Adipose tissue (tissue), 3 donors: ENCODE measurements at regions not wholly inside any gene's neighbourhood (a gene's known extent, or its start where the extent isn't known, plus 50 kb on each side); places are given as distances from the start of the nearest gene placed in this dataset.
"Not testable (repeated sequence)": the region's sequence is repeated elsewhere in the genome, so short reads cannot be mapped to it uniquely, and the experiment has no call there.

Experiments
- H3K27ac ChIP-seq: one replicate; pipeline ENCODE4 v1.5.1; 2013; ENCODE audit warnings: low read depth, low read length
- WGBS, 3 donors: extraction: QIAGEN DNeasy Blood & Tissue Kit; methylation state at CpG; one replicate each; pipeline ENCODE4 v1.1.7; 2013; 5-methylcytosine and 5-hydroxymethylcytosine counted together
- donor health status: healthy with polysubstance abuse.
- donor health status: Bipolar disorder and iron deficiency.
- donor health status: healthy.

DNA sequence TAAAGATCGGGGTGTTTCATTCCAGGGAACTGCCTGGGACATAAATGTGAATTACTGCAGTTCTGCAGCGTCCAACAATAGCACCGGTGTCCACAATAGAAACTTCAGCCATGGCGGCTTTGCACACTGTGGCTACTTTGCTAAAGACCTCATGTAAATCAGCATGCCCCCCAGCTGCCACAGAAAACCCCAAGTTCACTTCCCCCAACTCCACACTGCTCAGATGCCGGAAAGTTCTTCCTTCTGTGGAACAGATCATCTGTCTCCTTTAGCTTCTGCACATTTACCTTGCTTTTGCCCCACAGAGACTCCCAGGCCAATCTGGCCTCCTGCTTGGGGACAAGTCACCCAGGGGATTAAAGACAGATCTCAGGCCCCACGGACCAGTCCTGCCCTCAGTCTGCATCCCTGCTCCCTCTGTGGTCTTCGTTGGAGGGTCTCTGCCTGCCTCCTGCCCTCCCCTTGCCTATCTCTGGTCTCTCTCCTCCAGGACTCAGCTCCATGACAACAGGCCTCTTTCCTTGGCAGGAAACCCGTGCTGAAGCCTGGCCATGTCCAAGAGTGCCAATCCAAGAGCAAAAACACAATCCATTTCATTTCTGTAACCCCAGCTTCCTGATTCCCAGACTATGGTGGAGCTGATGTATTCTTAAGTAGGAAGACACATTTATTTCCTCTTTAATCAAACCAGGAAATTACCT is 403.2 kb downstream of the RPS24 start:
- H3K27ac ChIP-seq: no peak overlapping the region
- WGBS, 3 donors: 79 to 83% (median 82%) methylated on average over 8 of the region's 8 CpGs

DNA sequence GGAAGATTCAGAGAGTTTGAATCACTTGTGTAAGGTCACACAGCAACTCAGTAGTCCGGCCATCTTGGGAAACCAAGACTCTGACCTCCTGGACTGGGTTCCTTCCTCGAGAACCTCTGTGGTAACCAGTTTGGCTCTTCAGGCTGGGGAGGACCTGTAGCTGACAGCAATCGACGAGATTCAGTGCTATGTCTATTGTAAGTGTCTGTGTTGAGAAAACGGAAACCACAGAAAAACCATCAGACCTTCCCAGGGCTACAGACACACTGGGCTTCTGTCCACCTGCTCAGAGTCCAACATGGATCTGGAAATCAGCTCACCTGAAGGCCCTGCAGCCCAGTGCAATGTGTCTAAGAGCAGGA is 403.7 kb downstream of the RPS24 start:
- H3K27ac ChIP-seq: no peak overlapping the region
- 79 to 91% (median 82%) methylated on average over 5 of the region's 5 CpGs for WGBS, 3 donors

DNA sequence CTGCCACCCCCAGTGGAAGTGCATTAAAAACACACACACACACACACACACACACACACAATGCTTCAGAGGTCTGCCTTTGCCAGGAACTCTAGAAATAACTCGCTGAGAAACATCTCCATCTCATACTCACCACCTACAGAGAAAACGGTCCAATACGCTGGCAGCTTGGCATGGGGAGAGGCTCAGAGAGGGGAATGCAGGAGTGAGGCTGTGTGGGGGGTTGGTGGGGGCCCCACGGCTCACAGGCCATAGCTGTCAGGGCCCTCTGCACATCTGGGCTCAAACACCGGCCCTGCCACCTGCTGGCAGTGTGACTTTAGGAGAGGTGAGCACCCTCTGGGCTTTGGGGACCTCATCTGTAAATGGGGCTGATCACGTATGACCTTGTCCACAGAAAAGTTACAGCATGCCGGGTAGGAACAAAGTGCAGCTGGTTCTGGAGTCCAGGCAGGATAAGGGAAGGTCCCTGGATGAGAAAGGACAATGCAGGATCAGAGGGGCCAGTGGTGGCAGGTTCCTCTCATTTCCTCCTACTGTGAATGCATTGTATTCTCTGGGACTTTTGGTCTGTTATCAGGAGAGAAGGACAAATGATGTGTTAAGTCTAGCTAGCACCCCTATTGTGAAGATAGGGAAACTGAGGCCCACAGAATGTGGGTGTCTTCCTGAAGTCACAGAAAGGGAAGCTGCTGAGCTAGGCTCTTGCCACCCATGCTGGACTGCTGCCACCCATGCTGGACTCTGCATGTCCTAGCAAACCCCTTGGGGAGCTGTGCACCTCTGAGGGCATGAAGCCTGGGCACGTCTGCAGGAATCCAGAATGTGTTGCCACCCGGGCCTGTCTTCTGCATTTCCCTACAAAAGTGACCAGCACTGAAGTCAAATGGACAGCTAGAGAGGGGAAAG is 404.6 kb downstream of the RPS24 start:
- 63 to 69% (median 65%) methylated on average over 9 of the region's 9 CpGs for WGBS, 3 donors
- no peak overlapping the region for H3K27ac ChIP-seq

DNA sequence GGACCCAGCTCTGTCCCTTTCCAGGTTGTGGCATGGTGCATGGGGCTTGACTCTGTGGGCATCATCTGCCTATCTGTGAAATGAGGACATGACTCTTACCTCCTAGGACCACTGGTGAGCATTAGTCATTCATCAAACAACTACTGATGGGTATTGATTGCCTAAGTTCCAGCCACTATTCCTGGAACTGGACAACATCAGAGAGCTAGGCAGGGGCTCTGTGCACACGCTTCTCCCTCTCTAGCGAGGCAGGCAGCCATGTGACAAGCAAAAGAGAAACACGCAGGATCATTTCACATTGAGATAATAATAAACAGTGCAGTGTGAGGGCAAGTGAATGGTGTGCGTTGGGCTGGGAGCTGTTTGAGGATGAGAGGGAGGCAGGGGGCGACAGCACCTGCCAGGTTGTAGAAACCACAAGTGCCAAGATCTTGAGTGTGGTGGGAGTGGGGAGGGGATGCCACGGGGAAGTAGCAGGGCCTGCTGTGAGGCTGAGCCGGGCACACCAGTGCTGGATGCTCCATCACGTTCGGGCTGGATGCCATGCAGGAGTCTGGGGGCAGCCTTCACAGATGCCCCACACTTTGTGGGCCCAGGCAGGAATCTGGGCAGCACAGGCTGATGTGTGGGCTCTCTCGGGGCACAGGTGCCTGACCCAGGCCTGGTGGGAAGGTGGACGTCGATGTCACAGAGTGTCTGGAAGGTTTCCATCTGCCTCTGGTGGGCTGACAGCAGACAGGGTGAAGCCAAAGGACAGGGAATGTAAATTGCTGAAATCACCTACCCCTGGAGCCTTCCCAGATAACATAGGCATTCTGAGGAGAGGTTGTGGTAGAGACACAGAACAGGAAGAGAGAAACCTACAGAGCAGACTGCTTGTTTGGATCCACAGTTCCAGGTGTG is 405.5 kb downstream of the RPS24 start:
- 86 to 89% (median 88%) methylated on average over 12 of the region's 12 CpGs for WGBS, 3 donors

DNA sequence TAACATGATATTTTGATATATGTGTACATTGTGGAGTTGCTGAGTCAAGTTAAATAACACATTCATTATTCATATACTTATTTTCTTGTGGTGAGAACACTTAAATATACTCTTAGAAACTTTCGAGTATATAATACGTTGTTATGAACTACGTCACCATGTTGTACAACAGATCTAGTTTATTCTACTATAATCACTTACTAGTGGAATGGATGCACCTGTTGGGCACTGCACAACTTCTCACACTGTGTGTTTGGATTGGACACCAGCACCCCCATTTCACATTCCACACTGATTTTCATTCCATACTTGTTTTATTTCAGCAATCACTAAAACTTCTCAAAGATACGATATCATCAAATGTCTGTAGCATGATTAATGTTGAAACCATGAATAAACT is 407.3 kb downstream of the RPS24 start:
- 59 to 97% (median 96%) methylated on average over 4 of the region's 4 CpGs for WGBS, 3 donors
- H3K27ac ChIP-seq: no peak overlapping the region

More for the DNA sequence above, 405.5 kb downstream of the RPS24 start:
- no peak overlapping the region for H3K27ac ChIP-seq

DNA sequence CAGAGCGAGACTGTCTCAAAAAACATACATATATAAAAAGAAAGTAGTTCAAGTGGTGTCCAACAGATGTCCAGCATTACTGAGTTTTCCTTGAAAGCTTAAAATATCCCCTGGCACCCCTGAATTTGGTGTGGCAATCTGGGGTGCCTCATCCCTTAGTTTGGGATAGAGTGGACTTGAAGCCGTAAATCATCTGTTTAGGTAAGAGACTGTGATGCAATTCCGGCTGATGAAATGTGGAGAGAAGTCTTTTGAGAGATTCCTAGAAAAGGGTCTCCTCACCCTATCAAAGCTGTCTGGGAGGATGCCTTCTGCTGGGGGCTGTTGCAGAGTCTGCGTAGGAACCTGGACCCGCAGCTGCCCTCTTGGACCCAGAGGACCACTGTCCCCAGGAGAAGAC is 408.0 kb downstream of the RPS24 start:
- 86 to 94% (median 88%) methylated on average over 5 of the region's 5 CpGs for WGBS, 3 donors
- no peak overlapping the region for H3K27ac ChIP-seq

DNA sequence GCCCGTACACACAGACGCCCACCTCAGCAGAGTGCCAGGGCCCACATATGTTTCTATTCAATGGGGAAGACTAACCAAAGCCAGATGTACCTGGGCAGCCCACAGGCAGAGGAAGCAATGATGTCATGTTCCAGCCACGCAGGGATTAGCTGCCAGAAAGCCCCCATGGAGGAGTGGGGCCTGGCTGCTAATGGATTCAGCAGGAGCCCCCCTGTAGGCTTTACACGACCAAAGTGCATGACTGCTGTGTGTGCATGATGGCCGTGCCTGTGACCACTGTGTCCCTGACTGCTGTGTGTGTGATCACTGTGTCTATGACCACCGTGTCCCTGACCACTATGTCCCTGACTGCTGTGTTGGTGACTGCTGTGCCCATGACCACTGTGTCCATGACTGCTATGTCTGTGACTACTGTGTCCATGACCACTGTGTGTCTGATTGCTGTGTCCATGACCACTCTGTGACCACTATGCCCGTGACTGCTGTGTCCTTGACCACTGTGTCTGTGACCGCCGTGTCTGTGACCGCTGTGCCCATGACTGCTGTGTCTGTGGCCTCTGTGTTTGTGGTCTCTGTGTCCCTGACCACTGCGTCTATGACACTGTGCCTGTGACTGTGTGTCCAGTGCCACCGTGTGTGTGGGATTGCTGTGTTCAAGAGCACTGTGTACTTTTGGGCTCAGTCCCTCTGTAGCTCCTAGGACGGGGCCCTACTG is 409.3 kb downstream of the RPS24 start:
- WGBS, 3 donors: 86 to 89% (median 89%) methylated on average over 13 of the region's 13 CpGs
- no peak overlapping the region for H3K27ac ChIP-seq

DNA sequence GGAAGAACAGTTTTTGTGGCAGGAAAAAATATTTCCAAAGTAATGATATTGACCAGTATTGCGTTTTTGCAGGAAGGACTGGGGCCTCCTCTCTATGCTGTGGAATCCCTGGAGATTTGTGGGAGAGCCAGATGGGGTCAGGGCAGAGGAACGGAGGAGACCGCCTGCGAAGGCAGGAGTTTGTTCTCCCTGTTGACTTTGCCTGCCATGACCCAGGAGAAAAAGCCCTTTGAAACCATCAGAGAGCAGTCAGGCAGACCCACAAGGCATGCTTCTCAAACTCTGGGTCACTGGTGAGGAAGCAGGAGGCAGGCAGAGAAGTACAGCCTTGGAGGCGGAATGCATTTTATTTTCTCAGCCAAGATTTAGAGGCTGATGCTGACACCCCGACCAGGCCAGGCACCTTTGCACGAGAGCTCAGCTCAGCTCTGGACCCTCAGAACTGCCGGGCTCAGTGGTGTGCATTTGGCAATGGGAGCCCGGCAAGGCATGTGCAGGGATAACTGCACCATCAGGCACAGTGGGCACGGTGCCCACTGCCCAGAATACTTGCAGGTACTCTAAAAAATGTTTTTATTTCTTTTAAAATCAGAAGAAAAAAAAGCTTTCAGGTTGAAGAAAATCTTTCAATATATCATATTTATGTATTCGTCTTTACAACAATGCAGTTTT is 410.4 kb downstream of the RPS24 start:
- H3K27ac ChIP-seq: no peak overlapping the region
- 74 to 84% (median 81%) methylated on average over 11 of the region's 11 CpGs for WGBS, 3 donors

DNA sequence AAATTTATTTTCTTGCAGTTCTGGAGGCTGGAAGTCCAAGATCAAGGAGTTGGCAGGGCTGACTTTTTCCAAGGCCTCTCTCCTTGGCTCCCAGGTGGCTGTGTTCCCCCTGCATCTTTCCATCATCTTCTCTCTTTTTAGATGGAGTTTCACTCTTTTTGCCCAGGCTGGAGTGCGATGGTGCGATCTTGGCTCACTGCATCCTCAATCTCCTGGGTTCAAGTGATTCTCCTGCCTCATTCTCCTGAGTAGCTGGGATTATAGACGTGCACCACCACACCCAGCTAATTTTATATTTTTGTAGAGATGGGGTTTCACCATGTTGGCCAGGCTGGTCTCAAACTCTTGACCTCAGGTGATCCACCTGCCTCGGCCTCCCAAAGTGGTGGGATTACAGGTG is 411.1 kb downstream of the RPS24 start:
- not testable (repeated sequence) for H3K27ac ChIP-seq
- 72 to 96% (median 79%) methylated on average over 4 of the region's 4 CpGs for WGBS, 3 donors

DNA sequence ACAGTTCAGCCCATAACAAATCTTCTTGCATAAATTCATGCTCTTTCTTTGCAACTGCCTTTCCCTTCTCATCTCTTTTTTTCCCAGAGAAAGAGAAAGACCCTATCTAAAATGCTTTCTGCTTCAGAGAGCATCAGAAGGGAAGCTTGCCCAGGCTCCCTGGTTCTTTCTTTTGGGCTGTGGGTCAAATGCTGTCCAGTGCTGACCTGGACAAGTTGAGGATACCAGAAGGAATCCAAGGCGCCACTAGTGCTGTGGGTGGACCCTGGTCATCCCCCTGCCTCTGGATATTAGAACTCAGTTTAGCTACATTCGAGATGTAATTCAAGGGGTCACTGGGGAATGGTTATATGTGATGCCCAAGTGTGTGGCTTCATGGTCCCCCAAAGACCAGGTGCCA is 411.6 kb downstream of the RPS24 start:
- H3K27ac ChIP-seq: no peak overlapping the region
- 89 to 96% (median 93%) methylated on average over 2 of the region's 2 CpGs for WGBS, 3 donors

DNA sequence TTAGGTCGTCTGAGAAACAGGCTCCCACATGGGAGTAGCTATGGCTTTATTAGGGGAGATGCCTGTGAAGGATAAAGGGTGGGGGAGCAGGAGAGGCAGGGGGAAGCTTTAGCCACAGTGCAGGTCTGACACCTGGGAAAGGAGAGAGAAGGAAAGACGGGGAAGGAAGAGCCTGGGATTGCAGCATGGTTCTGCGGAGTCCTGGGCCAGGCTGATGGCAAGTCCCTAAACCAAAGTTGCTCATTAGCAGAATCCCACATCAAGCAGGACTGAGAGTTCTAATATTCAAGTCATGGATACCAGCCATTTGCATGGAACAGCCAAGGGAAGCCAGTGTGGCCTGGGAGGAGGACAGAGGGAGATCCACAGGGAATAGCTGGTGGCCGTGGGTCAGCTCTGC is 414.8 kb downstream of the RPS24 start:
- no peak overlapping the region for H3K27ac ChIP-seq
- 80% methylated on average over 4 of the region's 4 CpGs for WGBS, 3 donors

DNA sequence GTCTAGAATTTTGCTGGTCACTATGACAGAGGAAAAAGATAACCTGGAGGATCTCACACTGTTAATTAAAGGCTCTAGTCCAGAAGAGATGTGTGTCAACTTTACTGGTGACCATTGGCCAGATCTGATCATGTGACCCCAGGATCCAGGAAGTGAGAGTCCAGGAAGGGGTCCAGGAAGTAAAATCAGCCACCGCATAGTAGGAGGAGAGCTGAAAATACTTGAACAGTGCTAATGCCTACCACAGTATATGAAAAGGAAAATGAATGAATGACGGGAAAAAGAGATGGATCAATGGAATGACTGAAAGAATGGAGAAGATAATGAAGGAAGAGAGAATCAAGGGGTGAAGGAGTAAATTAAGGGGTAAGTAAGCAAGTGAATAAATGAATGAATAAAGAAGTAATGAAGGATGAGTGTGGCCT is 415.3 kb downstream of the RPS24 start:
- H3K27ac ChIP-seq: no peak overlapping the region
- 86 to 91% (median 89%) methylated on average over 2 of the region's 2 CpGs for WGBS, 3 donors

DNA sequence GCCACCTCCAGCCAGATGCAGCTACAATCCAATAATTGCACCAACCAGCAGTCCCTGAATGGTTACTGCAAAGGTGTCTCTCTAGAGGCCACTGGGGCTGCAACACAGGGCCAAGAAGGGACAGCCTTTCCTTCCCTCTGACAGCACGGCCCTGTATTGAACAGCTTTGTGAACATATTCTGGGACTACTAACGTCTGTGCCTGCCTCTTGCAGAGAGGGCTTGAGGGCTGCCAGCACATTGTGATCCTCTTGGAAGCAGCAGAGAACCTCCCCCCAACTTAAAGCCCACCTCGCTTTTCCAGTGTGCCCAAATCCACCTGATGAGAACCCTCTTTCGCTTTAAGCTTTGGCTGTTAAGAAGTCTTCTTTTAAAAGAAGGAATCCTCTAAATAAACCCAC is 415.9 kb downstream of the RPS24 start:
- H3K27ac ChIP-seq: no peak overlapping the region

DNA sequence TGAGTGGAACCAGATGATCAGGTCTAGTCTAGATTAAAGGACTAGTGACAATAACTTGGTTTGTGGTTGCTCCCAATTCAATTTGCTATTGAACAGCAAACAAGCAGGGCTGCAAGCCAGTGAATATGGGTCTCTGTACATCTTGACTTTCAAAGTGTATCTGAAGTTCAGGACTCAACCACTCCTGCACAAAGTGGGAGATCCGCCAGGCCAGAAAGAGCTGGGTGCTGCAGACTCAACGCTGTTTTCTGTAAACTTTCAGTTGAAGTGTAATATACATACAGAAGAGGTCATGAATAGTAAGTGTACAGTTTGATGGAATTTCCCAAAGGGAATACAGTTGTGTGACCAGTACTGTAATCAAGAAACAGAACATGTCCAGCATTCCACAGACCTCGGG is 416.6 kb downstream of the RPS24 start:
- 79 to 90% (median 87%) methylated on average over 3 of the region's 3 CpGs for WGBS, 3 donors

More for the DNA sequence above, 415.9 kb downstream of the RPS24 start:
- WGBS, 3 donors: 86 to 95% (median 88%) methylated on average over 4 of the region's 4 CpGs

DNA sequence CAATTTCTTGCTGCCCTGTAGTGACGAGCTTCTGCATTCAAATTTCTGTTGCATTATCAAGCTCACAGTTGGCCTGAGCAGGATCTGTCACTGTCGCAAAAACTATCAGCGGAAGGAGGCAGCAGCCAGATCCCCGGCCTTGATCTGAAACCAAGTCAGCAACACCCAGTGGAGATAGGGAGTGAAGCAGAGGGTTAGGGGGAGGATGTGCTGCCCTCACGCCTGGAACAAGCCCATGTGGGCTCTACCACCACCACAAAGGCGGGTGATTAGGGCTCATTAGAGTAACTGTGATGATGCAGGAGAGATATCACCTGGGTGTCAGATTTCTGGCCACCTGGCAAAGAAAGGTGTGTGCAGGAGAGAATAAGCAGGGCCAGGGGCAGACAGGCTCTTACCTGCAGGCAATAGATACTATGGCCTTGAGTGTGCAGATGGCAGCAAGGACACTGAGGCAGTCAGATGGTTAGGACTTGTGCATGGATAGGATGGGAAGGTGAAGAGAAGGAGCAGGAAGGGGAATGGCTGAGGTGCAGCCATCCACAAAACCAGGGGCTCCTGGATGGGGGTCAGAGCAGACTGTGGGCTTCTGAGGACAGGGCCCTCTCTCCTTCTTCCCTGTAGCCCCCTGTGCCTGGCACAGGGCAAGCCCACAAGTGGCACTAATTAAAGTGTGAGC is 417.3 kb downstream of the RPS24 start:
- WGBS, 3 donors: 83 to 91% (median 87%) methylated on average over 6 of the region's 6 CpGs

More for the DNA sequence above, 416.6 kb downstream of the RPS24 start:
- no peak overlapping the region for H3K27ac ChIP-seq

DNA sequence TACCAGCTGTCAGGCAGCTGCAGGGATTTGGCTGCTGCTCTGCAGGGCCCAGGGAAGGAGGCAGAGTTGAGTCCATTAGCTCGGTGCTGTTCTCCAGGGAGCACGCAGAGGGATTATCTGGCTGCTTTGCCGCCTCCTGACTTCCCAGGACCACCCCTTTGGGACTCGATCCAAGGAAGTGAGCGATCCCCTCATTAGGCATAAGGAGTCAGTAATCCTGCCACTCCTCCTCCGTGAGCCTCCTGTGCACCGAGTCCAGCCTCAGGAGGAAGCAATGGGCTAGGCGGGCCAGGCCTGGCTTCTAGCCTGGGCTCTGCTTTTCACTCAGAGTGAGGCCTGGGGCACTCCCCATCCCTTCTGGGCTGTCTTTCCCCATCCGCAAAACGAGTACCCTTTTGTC is 417.9 kb downstream of the RPS24 start:
- H3K27ac ChIP-seq: no peak overlapping the region
- WGBS, 3 donors: 47 to 79% (median 56%) methylated on average over 10 of the region's 10 CpGs

More for the DNA sequence above, 417.3 kb downstream of the RPS24 start:
- no peak overlapping the region for H3K27ac ChIP-seq

DNA sequence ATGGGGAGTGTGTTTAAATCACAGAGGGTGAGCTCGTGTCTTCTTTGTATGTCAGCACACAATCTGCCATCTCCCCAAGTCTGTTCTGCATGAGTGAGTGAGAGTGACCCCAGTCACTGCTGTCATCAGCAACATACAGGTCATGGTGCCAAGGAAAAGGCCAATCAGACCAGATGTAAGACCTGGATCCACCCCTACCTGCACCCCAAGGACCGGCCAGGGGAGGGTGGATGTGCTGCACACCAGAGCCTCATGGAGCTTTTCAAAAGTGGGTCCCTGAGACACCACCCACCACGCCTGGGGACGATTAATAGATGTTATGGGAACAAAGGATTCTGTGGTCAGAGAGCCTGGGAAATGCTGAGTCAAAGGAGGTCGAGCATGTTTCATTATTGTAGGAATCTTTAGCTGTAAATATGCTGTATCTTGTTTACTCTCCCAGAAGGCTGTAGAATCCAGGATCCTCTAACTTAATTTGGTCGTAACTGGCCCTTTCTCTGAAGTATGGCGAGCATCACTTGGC is 420.5 kb downstream of the RPS24 start:
- H3K27ac ChIP-seq: no peak overlapping the region
- 72 to 82% (median 79%) methylated on average over 7 of the region's 7 CpGs for WGBS, 3 donors
